ENCODE measurements at regions not wholly inside any gene's neighbourhood (a gene's known extent, or its start where the extent isn't known, plus 50 kb on each side); places are given as distances from the start of the nearest gene placed in this dataset.
A peak's percentile ranks its signal among the peaks of the same experiment; 100 is the strongest.

GRCh38 chr17:34820248-34820801 is 140.9 kb downstream of the CCT6B start:
- no peak overlapping the region for H3K14ac ChIP-seq (ENCODE audit: low read length in 2 of 2)
- H2AFZ ChIP-seq (ENCODE audit: low read depth, low read length), result no peak overlapping the region
- no peak for DNase-seq
- no peak overlapping the region for H2BK120ac ChIP-seq (ENCODE audit: low read depth, low read length)
- H3K36me3 ChIP-seq (ENCODE audit: control insufficient read depth in 1 of 2, insufficient read depth in 2 of 2, low read depth in 1 of 2, low read length in 2 of 2), result no peaks in the 10 kb centered on the region
- 21% methylated on average over 8 of the region's 8 CpGs for WGBS
- H3K27me3 ChIP-seq (ENCODE audit: control insufficient read depth in 1 of 2, insufficient read depth in 1 of 2, low read length in 2 of 2), result peaks cover 0 to 54% of the 10 kb centered on the region in 2 experiments
- H2BK15ac ChIP-seq (ENCODE audit: low read depth, poor library complexity, severe bottlenecking), result no peak overlapping the region
- no peak overlapping the region for H2BK5ac ChIP-seq (ENCODE audit: low read depth, low read length, poor library complexity, severe bottlenecking)
- no peak overlapping the region for H3K9ac ChIP-seq (ENCODE audit: low read length)
- H3K27ac ChIP-seq (ENCODE audit: low read length, poor library complexity, severe bottlenecking), result no peak overlapping the region
- no peak overlapping the region for H4K91ac ChIP-seq (ENCODE audit: low read length)
- no peak overlapping the region for H3K18ac ChIP-seq (ENCODE audit: low read depth in 1 of 2, low read length in 2 of 2)
- H3K4me2 ChIP-seq (ENCODE audit: low read length, poor library complexity, severe bottlenecking), result no peak overlapping the region
- H2AK5ac ChIP-seq (ENCODE audit: low read length, severe bottlenecking), result no peak overlapping the region
- H4K8ac ChIP-seq (ENCODE audit: low read length), result no peak overlapping the region
- H3K4me1 ChIP-seq (ENCODE audit: control insufficient read depth, insufficient read depth, low read depth, low read length), result peaks cover 2% of the 10 kb centered on the region
- no peaks in the 10 kb centered on the region for H3K79me1 ChIP-seq (replicated peaks; ENCODE audit: low read length, poor library complexity, severe bottlenecking)
- no peaks in the 10 kb centered on the region for H3K9me3 ChIP-seq (ENCODE audit: control insufficient read depth, low read length)
- H2BK12ac ChIP-seq (ENCODE audit: low read length in 2 of 2), result no peak overlapping the region
- no peak overlapping the region for H3K23ac ChIP-seq (ENCODE audit: low read length in 2 of 2)
- H3K4me3 ChIP-seq (ENCODE audit: insufficient read depth in 1 of 2, low read depth in 1 of 2, low read length in 2 of 2), result peak overlapping the region in 1 of 2 experiments; percentile 14
- H3K4ac ChIP-seq (ENCODE audit: low read depth in 1 of 2, low read length in 2 of 2), result no peak overlapping the region

- no peak overlapping the region for H4K8ac ChIP-seq (ENCODE audit: low read length)
- no peak overlapping the region for H3K4me2 ChIP-seq (ENCODE audit: low read length, poor library complexity, severe bottlenecking)
- no peaks in the 10 kb centered on the region for H3K4me1 ChIP-seq (ENCODE audit: control insufficient read depth, insufficient read depth, low read depth, low read length)
- H2AK5ac ChIP-seq (ENCODE audit: low read length, severe bottlenecking), result no peak overlapping the region
- H3K4me3 ChIP-seq (ENCODE audit: insufficient read depth in 1 of 2, low read depth in 1 of 2, low read length in 2 of 2), result no peak overlapping the region
- H3K23ac ChIP-seq (ENCODE audit: low read length in 2 of 2), result no peak overlapping the region
- no peak overlapping the region for H2BK12ac ChIP-seq (ENCODE audit: low read length in 2 of 2)
- no peak overlapping the region for H2BK15ac ChIP-seq (ENCODE audit: low read depth, poor library complexity, severe bottlenecking)
- no peak overlapping the region for H2AFZ ChIP-seq (ENCODE audit: low read depth, low read length)
- H3K14ac ChIP-seq (ENCODE audit: low read length in 2 of 2), result no peak overlapping the region
- no peak overlapping the region for H4K91ac ChIP-seq (ENCODE audit: low read length)
- no peak overlapping the region for H2BK5ac ChIP-seq (ENCODE audit: low read depth, low read length, poor library complexity, severe bottlenecking)
- H3K27ac ChIP-seq (ENCODE audit: low read length, poor library complexity, severe bottlenecking), result no peak overlapping the region
- H3K4ac ChIP-seq (ENCODE audit: low read depth in 1 of 2, low read length in 2 of 2), result no peak overlapping the region
- no peaks in the 10 kb centered on the region for H3K79me1 ChIP-seq (replicated peaks; ENCODE audit: low read length, poor library complexity, severe bottlenecking)
- no peak overlapping the region for H3K9ac ChIP-seq (ENCODE audit: low read length)
- WGBS, result 66% methylated on average over 5 of the region's 8 CpGs
- H3K18ac ChIP-seq (ENCODE audit: low read depth in 1 of 2, low read length in 2 of 2), result no peak overlapping the region
- no peak overlapping the region for H2BK120ac ChIP-seq (ENCODE audit: low read depth, low read length)
- no peaks in the 10 kb centered on the region for H3K36me3 ChIP-seq (ENCODE audit: control insufficient read depth in 1 of 2, insufficient read depth in 2 of 2, low read depth in 1 of 2, low read length in 2 of 2)
- H3K27me3 ChIP-seq (ENCODE audit: control insufficient read depth in 1 of 2, insufficient read depth in 1 of 2, low read length in 2 of 2), result peaks cover 0 to 38% of the 10 kb centered on the region in 2 experiments
- H3K9me3 ChIP-seq (ENCODE audit: control insufficient read depth, low read length), result no peaks in the 10 kb centered on the region
- no peak for DNase-seq
Observed at GRCh38 chr17:34817252-34818035, 143.8 kb downstream of the CCT6B start.

DNA sequence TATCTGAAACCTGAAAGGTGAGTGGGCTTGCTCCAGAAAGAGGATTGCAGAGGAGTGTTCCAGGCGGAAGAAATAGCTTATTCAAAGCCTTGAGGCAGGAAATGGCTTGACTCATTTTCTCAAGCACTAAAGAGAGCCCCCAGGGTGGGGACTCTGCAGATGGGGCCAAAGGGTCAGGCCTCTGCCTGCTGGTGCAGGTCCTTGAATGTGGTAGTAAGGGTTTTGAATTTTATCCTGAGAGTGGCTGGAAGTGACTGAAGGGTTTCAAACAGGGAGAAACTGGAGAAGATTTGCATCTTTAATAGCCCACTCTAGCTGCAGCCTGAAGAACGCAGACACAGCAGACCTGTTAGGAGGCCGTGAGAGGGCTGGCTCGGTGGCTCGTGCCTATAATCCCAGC is 144.4 kb downstream of the CCT6B start:
- H2AK5ac ChIP-seq (ENCODE audit: low read length, severe bottlenecking), result no peak overlapping the region
- no peaks in the 10 kb centered on the region for H3K79me1 ChIP-seq (replicated peaks; ENCODE audit: low read length, poor library complexity, severe bottlenecking)
- 51% methylated on average over 4 of the region's 5 CpGs for WGBS
- no peak overlapping the region for H3K23ac ChIP-seq (ENCODE audit: low read length in 2 of 2)
- no peak overlapping the region for H4K8ac ChIP-seq (ENCODE audit: low read length)
- no peak overlapping the region for H2AFZ ChIP-seq (ENCODE audit: low read depth, low read length)
- no peak overlapping the region for H3K9ac ChIP-seq (ENCODE audit: low read length)
- H3K4me2 ChIP-seq (ENCODE audit: low read length, poor library complexity, severe bottlenecking), result no peak overlapping the region
- H3K27ac ChIP-seq (ENCODE audit: low read length, poor library complexity, severe bottlenecking), result no peak overlapping the region
- no peak overlapping the region for H3K14ac ChIP-seq (ENCODE audit: low read length in 2 of 2)
- no peaks in the 10 kb centered on the region for H3K4me1 ChIP-seq (ENCODE audit: control insufficient read depth, insufficient read depth, low read depth, low read length)
- no peak overlapping the region for H2BK5ac ChIP-seq (ENCODE audit: low read depth, low read length, poor library complexity, severe bottlenecking)
- H4K91ac ChIP-seq (ENCODE audit: low read length), result no peak overlapping the region
- DNase-seq, result no peak
- no peak overlapping the region for H3K18ac ChIP-seq (ENCODE audit: low read depth in 1 of 2, low read length in 2 of 2)
- no peak overlapping the region for H2BK15ac ChIP-seq (ENCODE audit: low read depth, poor library complexity, severe bottlenecking)
- H3K9me3 ChIP-seq (ENCODE audit: control insufficient read depth, low read length), result no peaks in the 10 kb centered on the region
- H3K4ac ChIP-seq (ENCODE audit: low read depth in 1 of 2, low read length in 2 of 2), result no peak overlapping the region
- H3K36me3 ChIP-seq (ENCODE audit: control insufficient read depth in 1 of 2, insufficient read depth in 2 of 2, low read depth in 1 of 2, low read length in 2 of 2), result no peaks in the 10 kb centered on the region
- no peak overlapping the region for H2BK120ac ChIP-seq (ENCODE audit: low read depth, low read length)
- no peak overlapping the region for H2BK12ac ChIP-seq (ENCODE audit: low read length in 2 of 2)
- peaks cover 0 to 34% of the 10 kb centered on the region in 2 experiments for H3K27me3 ChIP-seq (ENCODE audit: control insufficient read depth in 1 of 2, insufficient read depth in 1 of 2, low read length in 2 of 2)
- no peak overlapping the region for H3K4me3 ChIP-seq (ENCODE audit: insufficient read depth in 1 of 2, low read depth in 1 of 2, low read length in 2 of 2)

DNA sequence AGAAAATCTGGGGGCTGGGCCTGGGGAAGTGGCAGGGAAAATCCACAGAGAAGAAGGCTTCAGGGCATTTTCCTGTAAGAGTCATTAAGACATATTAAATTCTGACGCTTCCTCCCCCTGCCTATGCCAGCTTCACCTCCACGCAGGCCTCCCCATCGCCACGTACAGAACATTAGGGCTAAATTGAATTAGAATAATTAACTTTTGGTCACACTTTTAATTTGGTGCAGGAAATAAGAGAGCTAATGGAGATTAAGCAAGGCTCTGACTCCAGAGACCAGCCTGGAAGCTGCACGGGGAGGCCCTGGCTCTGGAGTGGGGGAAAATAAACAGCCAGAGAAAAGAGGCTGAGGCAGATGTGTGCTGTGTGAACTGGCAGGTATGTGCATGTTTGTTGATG is 148.0 kb downstream of the CCT6B start:
- H3K4me3 ChIP-seq (ENCODE audit: insufficient read depth in 1 of 2, low read depth in 1 of 2, low read length in 2 of 2), result no peak overlapping the region
- no peaks in the 10 kb centered on the region for H3K4me1 ChIP-seq (ENCODE audit: control insufficient read depth, insufficient read depth, low read depth, low read length)
- H3K9ac ChIP-seq (ENCODE audit: low read length), result no peak overlapping the region
- no peak overlapping the region for H3K18ac ChIP-seq (ENCODE audit: low read depth in 1 of 2, low read length in 2 of 2)
- H2BK120ac ChIP-seq (ENCODE audit: low read depth, low read length), result no peak overlapping the region
- H3K9me3 ChIP-seq (ENCODE audit: control insufficient read depth, low read length), result no peaks in the 10 kb centered on the region
- WGBS, result 72% methylated on average over 3 of the region's 5 CpGs
- no peaks in the 10 kb centered on the region for H3K36me3 ChIP-seq (ENCODE audit: control insufficient read depth in 1 of 2, insufficient read depth in 2 of 2, low read depth in 1 of 2, low read length in 2 of 2)
- H3K4me2 ChIP-seq (ENCODE audit: low read length, poor library complexity, severe bottlenecking), result no peak overlapping the region
- H2AK5ac ChIP-seq (ENCODE audit: low read length, severe bottlenecking), result no peak overlapping the region
- no peak overlapping the region for H2BK15ac ChIP-seq (ENCODE audit: low read depth, poor library complexity, severe bottlenecking)
- peaks cover 0 to 28% of the 10 kb centered on the region in 2 experiments for H3K27me3 ChIP-seq (ENCODE audit: control insufficient read depth in 1 of 2, insufficient read depth in 1 of 2, low read length in 2 of 2)
- H3K79me1 ChIP-seq (replicated peaks; ENCODE audit: low read length, poor library complexity, severe bottlenecking), result no peaks in the 10 kb centered on the region
- H2AFZ ChIP-seq (ENCODE audit: low read depth, low read length), result no peak overlapping the region
- no peak overlapping the region for H4K8ac ChIP-seq (ENCODE audit: low read length)
- DNase-seq, result no peak
- no peak overlapping the region for H3K4ac ChIP-seq (ENCODE audit: low read depth in 1 of 2, low read length in 2 of 2)
- no peak overlapping the region for H2BK5ac ChIP-seq (ENCODE audit: low read depth, low read length, poor library complexity, severe bottlenecking)
- no peak overlapping the region for H3K27ac ChIP-seq (ENCODE audit: low read length, poor library complexity, severe bottlenecking)
- H3K23ac ChIP-seq (ENCODE audit: low read length in 2 of 2), result no peak overlapping the region
- H2BK12ac ChIP-seq (ENCODE audit: low read length in 2 of 2), result no peak overlapping the region
- no peak overlapping the region for H3K14ac ChIP-seq (ENCODE audit: low read length in 2 of 2)
- H4K91ac ChIP-seq (ENCODE audit: low read length), result no peak overlapping the region
